ENCODE measurements at regions not wholly inside any gene's neighbourhood (a gene's known extent, or its start where the extent isn't known, plus 50 kb on each side); places are given as distances from the start of the nearest gene placed in this dataset.

DNA sequence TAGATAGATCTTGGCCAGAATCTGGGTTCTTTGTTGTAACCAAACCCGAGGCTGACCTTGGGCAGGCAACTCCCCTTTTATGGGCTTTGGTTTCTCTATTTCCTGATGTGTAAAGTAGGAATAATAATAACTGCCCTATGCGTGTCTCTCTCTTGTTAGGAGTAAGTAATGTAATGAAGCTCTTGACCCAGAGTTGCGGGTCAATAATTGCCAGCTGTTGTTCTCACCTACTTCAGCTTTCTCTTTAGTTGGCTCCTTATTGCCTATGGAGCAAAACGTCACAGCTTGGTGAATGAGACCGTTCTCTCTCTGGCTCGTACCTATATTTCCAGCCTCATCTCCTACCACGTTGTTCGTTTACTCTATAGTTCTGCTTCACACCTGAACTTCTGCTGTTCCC is 56.6 kb upstream of the KIRREL3 start:
- ATAC-seq (no peak), FAIRE-seq (no peak), DNase-seq (ENCODE audit: low read depth in 1 of 2, low spot score in 1 of 2) (no peak)
- ChIA-PET POLR2A (no interaction called here), CTCF (interaction anchor here (1.2 kb wide), 1 partner anchor 17 kb away, joined by 3 read pairs; no protein-coding TSS in a partner anchor)
- H3K4me2 ChIP-seq = no peak overlapping the region
- TF ChIP-seq TFCP2L1 (CRISPR knock-in tag; IDR thresholded peaks at IDR 0.05) = no peak
- TF ChIP-seq PHF8 (IDR thresholded peaks at IDR 0.05; ENCODE audit: borderline replicate concordance, low read depth) = no peak
- TF ChIP-seq E2F6 (IDR thresholded peaks at IDR 0.05; ENCODE audit: borderline replicate concordance, low read depth) = no peak
- no peak for TF ChIP-seq HMGXB4 (CRISPR knock-in tag; IDR thresholded peaks at IDR 0.05; ENCODE audit: borderline replicate concordance)
- no peak for TF ChIP-seq JUNB (IDR thresholded peaks at IDR 0.05)
- TF ChIP-seq EHF (CRISPR knock-in tag; IDR thresholded peaks at IDR 0.05) = no peak
- TF ChIP-seq ZFP36 (IDR thresholded peaks at IDR 0.05; ENCODE audit: borderline replicate concordance, partially characterized antibody) = no peak
- TF ChIP-seq EHMT2 (IDR thresholded peaks at IDR 0.05; ENCODE audit: low read depth) = no peak
- TF ChIP-seq, protein P1, sequence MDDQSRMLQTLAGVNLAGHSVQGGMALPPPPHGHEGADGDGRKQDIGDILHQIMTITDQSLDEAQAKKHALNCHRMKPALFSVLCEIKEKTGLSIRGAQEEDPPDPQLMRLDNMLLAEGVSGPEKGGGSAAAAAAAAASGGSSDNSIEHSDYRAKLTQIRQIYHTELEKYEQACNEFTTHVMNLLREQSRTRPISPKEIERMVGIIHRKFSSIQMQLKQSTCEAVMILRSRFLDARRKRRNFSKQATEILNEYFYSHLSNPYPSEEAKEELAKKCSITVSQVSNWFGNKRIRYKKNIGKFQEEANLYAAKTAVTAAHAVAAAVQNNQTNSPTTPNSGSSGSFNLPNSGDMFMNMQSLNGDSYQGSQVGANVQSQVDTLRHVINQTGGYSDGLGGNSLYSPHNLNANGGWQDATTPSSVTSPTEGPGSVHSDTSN (IDR thresholded peaks at IDR 0.05) = no peak
- TF ChIP-seq GATA3 (IDR thresholded peaks at IDR 0.05; ENCODE audit: borderline replicate concordance) = no peak
- no peak for TF ChIP-seq SREBF2 (IDR thresholded peaks at IDR 0.05)
- no peak for TF ChIP-seq JUN (IDR thresholded peaks at IDR 0.05)
- TF ChIP-seq HOXB5 (CRISPR knock-in tag; IDR thresholded peaks at IDR 0.05) = no peak
- TF ChIP-seq, protein P2, sequence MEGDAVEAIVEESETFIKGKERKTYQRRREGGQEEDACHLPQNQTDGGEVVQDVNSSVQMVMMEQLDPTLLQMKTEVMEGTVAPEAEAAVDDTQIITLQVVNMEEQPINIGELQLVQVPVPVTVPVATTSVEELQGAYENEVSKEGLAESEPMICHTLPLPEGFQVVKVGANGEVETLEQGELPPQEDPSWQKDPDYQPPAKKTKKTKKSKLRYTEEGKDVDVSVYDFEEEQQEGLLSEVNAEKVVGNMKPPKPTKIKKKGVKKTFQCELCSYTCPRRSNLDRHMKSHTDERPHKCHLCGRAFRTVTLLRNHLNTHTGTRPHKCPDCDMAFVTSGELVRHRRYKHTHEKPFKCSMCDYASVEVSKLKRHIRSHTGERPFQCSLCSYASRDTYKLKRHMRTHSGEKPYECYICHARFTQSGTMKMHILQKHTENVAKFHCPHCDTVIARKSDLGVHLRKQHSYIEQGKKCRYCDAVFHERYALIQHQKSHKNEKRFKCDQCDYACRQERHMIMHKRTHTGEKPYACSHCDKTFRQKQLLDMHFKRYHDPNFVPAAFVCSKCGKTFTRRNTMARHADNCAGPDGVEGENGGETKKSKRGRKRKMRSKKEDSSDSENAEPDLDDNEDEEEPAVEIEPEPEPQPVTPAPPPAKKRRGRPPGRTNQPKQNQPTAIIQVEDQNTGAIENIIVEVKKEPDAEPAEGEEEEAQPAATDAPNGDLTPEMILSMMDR (IDR thresholded peaks at IDR 0.05) = no peak
- H3K27ac ChIP-seq = no peak overlapping the region
- 75% methylated on average over 8 of the region's 8 CpGs for WGBS (ENCODE audit: missing lambda C conversion rate)
- H3K9me3 ChIP-seq = no peaks in the 10 kb centered on the region
- H3K4me3 ChIP-seq = no peak overlapping the region
- H3K4me1 ChIP-seq = peaks cover 6% of the 10 kb centered on the region; the same call in 2 of the 3 replicates

GRCh38 chr11:127056338-127056971 is 55.9 kb upstream of the KIRREL3 start:
- Histone ChIP-seq H3K27ac (no peak overlapping the region), H3K4me3 (no peak overlapping the region), H3K9me3 (no peaks in the 10 kb centered on the region), H3K4me2 (no peak overlapping the region), H3K4me1 (peaks cover 11% of the 10 kb centered on the region; the same call in 2 of the 3 replicates)
- DNase-seq (ENCODE audit: low read depth in 1 of 2, low spot score in 1 of 2) (peak in 1 of 2 experiments; percentile 6), FAIRE-seq (no peak), ATAC-seq (peak in 1 of 2 experiments; percentile 57; a peak in 2 of 6 replicates)
- ChIA-PET POLR2A (no interaction called here), CTCF (no interaction called here)
- TF ChIP-seq USF2 (IDR thresholded peaks at IDR 0.05) (peak; percentile 37; the same call in 1 of the 2 replicates), FOSB (CRISPR knock-in tag; IDR thresholded peaks at IDR 0.05) (no peak)
- WGBS (ENCODE audit: missing lambda C conversion rate) = 60% methylated on average over 6 of the region's 6 CpGs

GRCh38 chr11:127055236-127055635 is 54.7 kb upstream of the KIRREL3 start:
- H3K4me3 ChIP-seq = no peak overlapping the region
- no peak overlapping the region for H3K27ac ChIP-seq
- ATAC-seq (no peak), DNase-seq (ENCODE audit: low read depth in 1 of 2, low spot score in 1 of 2) (no peak), FAIRE-seq (no peak)
- CTCF ChIA-PET = no interaction called here
- H3K4me1 ChIP-seq = peaks cover 13% of the 10 kb centered on the region
- no peaks in the 10 kb centered on the region for H3K9me3 ChIP-seq
- no peak overlapping the region for H3K4me2 ChIP-seq
- 86% methylated on average over 5 of the region's 6 CpGs for WGBS (ENCODE audit: missing lambda C conversion rate)
- POLR2A ChIA-PET = no interaction called here
- TF ChIP-seq, protein P3, sequence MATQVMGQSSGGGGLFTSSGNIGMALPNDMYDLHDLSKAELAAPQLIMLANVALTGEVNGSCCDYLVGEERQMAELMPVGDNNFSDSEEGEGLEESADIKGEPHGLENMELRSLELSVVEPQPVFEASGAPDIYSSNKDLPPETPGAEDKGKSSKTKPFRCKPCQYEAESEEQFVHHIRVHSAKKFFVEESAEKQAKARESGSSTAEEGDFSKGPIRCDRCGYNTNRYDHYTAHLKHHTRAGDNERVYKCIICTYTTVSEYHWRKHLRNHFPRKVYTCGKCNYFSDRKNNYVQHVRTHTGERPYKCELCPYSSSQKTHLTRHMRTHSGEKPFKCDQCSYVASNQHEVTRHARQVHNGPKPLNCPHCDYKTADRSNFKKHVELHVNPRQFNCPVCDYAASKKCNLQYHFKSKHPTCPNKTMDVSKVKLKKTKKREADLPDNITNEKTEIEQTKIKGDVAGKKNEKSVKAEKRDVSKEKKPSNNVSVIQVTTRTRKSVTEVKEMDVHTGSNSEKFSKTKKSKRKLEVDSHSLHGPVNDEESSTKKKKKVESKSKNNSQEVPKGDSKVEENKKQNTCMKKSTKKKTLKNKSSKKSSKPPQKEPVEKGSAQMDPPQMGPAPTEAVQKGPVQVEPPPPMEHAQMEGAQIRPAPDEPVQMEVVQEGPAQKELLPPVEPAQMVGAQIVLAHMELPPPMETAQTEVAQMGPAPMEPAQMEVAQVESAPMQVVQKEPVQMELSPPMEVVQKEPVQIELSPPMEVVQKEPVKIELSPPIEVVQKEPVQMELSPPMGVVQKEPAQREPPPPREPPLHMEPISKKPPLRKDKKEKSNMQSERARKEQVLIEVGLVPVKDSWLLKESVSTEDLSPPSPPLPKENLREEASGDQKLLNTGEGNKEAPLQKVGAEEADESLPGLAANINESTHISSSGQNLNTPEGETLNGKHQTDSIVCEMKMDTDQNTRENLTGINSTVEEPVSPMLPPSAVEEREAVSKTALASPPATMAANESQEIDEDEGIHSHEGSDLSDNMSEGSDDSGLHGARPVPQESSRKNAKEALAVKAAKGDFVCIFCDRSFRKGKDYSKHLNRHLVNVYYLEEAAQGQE (IDR thresholded peaks at IDR 0.05) = no peak
- TF ChIP-seq HDAC2 (IDR thresholded peaks at IDR 0.05) = no peak
- no peak for TF ChIP-seq KDM1A (IDR thresholded peaks at IDR 0.05; ENCODE audit: low read depth)
- TF ChIP-seq POLR2AphosphoS2 (conservative IDR thresholded peaks at IDR 0.05; ENCODE audit: low read length) = no peak
- TF ChIP-seq NFE2L2 (conservative IDR thresholded peaks at IDR 0.05; ENCODE audit: low read length) = no peak
- TF ChIP-seq GATA3 (IDR thresholded peaks at IDR 0.05; ENCODE audit: borderline replicate concordance) = no peak
- TF ChIP-seq, protein P1 (IDR thresholded peaks at IDR 0.05) = no peak
- no peak for TF ChIP-seq FOSL2 (IDR thresholded peaks at IDR 0.05)
- TF ChIP-seq FOSL2 (CRISPR knock-in tag; IDR thresholded peaks at IDR 0.05) = no peak
